ENCODE measurements at regions not wholly inside any gene's neighbourhood (a gene's known extent, or its start where the extent isn't known, plus 50 kb on each side); places are given as distances from the start of the nearest gene placed in this dataset.

GRCh38 chr16:48829336-48830310 lies 219.6 kb upstream of the N4BP1 start:
- DNase-seq (ENCODE audit: low spot score), result no peak

- no peak for DNase-seq (ENCODE audit: low spot score)
Observed at GRCh38 chr16:48824271-48824670, 214.3 kb upstream of the N4BP1 start.

GRCh38 chr16:48822431-48822830 lies 212.5 kb upstream of the N4BP1 start:
- no peak for DNase-seq (ENCODE audit: low spot score)

- no peak for DNase-seq (ENCODE audit: low spot score)
Observed at GRCh38 chr16:48820379-48820778, 210.4 kb upstream of the N4BP1 start.

- no peak for DNase-seq (ENCODE audit: low spot score)
Observed at GRCh38 chr16:48818257-48818656, 208.3 kb upstream of the N4BP1 start.

- DNase-seq (ENCODE audit: low spot score), result no peak
Observed at GRCh38 chr16:48817032-48817431, 207.1 kb upstream of the N4BP1 start.

- no peak for DNase-seq (ENCODE audit: low spot score)
Observed at GRCh38 chr16:48816393-48816792, 206.4 kb upstream of the N4BP1 start.

GRCh38 chr16:48814994-48815393 lies 205.0 kb upstream of the N4BP1 start:
- DNase-seq (ENCODE audit: low spot score), result no peak

GRCh38 chr16:48813485-48813884 lies 203.5 kb upstream of the N4BP1 start:
- no peak for DNase-seq (ENCODE audit: low spot score)

GRCh38 chr16:48812856-48813255 lies 202.9 kb upstream of the N4BP1 start:
- no peak for DNase-seq (ENCODE audit: low spot score)

- no peak for DNase-seq (ENCODE audit: low spot score)
Observed at GRCh38 chr16:48811478-48811877, 201.5 kb upstream of the N4BP1 start.

GRCh38 chr16:48810803-48811453 lies 200.9 kb upstream of the N4BP1 start:
- DNase-seq (ENCODE audit: low spot score), result no peak

- DNase-seq (ENCODE audit: low spot score), result no peak
Observed at GRCh38 chr16:48810436-48810802, 200.4 kb upstream of the N4BP1 start.

- DNase-seq (ENCODE audit: low spot score), result no peak
Observed at GRCh38 chr16:48790151-48790550, 180.2 kb upstream of the N4BP1 start.

GRCh38 chr16:48788475-48788874 lies 178.5 kb upstream of the N4BP1 start:
- no peak for DNase-seq (ENCODE audit: low spot score)

- no peak for DNase-seq (ENCODE audit: low spot score)
Observed at GRCh38 chr16:48745541-48745940, 135.6 kb upstream of the N4BP1 start.

GRCh38 chr16:48740964-48741363 lies 131.0 kb upstream of the N4BP1 start:
- no peak for DNase-seq (ENCODE audit: low spot score)

GRCh38 chr16:48734220-48734619 lies 124.2 kb upstream of the N4BP1 start:
- DNase-seq (ENCODE audit: low spot score), result no peak

- DNase-seq (ENCODE audit: low spot score), result no peak
Observed at GRCh38 chr16:48704710-48705109, 94.7 kb upstream of the N4BP1 start.

- peak; percentile 86 for DNase-seq (ENCODE audit: low spot score)
Observed at GRCh38 chr16:48687421-48688038, 77.5 kb upstream of the N4BP1 start.

GRCh38 chr16:48684148-48684547 lies 74.2 kb upstream of the N4BP1 start:
- no peak for DNase-seq (ENCODE audit: low spot score)

GRCh38 chr16:48682971-48683370 lies 73.0 kb upstream of the N4BP1 start:
- no peak for DNase-seq (ENCODE audit: low spot score)

- no peak for DNase-seq (ENCODE audit: low spot score)
Observed at GRCh38 chr16:48681520-48681919, 71.5 kb upstream of the N4BP1 start.
